GM18909 (cell line): ENCODE measurements at regions not wholly inside any gene's neighbourhood (a gene's known extent, or its start where the extent isn't known, plus 50 kb on each side); places are given as distances from the start of the nearest gene placed in this dataset.
"Not testable (repeated sequence)": the region's sequence is repeated elsewhere in the genome, so short reads cannot be mapped to it uniquely, and the experiment has no call there.

ENCODE experiments used
- ATAC-seq: cut with Tn5 transposase; IDR thresholded peaks from one replicate; pipeline ENCODE4 v1.9.1; 2021; ENCODE audit warnings: mild to moderate bottlenecking; ENCODE audit not compliant: unreplicated experiment, poor library complexity

DNA sequence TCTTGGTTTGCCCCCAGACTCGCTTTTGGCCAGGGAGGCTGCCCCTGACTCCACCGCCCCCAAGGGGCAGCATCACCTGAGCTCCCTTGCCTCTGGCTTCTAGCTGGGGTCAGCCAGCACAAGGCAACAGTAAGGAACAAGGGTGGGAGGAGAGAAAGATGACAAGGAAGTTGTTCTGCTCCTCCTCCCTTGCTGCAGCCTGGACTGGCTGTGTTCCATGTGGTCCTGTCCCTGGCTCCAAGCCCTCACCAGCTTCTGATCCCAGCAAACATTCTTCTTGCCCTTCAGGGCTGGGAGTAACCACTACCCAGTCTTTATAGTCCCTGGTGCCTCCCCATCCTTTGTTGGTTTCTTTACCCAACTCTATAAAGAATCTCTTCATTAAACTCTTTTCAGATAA is 100.3 kb upstream of the SPIN1 start:
- ATAC-seq, result no peak

DNA sequence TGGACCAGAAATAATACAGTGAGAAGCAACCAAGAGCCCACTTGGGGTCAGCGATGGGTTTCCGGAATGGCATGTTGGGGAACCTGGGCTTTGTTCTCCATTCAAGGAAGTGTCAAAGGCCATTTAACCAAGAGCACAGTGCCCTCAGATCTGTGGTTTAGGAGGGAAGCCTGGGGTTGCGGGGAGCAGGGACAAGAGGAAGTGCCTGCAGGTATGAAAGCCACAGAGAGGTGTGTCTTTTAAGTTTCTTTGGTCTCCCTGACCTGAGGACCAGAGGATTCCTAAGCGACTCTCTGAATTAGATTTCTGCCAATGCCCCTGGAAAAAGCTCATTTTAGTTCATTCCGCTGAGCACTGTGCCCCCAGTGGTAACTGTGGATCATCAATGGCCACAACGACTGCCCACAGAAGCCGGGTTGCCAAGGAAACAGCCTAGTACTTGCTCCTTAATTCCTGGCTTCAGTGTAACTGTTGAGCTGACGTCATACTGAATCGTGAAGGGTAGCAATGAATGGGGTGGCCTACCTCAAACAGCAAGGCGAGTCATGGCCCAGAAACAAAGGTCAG is 107.3 kb upstream of the SPIN1 start:
- ATAC-seq, result no peak

DNA sequence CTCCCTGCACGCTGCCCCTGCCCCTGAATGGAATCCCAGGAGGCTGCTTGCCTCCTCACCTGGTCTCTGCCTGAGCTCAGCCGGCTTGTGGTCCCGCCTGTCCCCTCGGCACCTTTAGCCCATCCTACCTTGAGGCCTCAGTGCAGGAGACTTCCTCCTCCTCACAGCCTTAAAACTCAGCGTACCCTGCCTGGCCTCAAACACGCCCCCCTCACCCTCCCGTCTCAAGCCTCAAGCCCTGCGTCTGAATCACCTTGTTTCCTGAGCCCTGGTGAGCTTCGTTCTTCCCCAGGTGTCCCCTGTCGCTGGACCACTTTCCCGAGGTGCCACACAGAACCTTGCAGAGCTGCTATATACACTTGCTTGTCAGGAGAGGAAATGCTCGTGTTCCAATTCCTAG is 110.2 kb upstream of the SPIN1 start:
- ATAC-seq, result no peak

DNA sequence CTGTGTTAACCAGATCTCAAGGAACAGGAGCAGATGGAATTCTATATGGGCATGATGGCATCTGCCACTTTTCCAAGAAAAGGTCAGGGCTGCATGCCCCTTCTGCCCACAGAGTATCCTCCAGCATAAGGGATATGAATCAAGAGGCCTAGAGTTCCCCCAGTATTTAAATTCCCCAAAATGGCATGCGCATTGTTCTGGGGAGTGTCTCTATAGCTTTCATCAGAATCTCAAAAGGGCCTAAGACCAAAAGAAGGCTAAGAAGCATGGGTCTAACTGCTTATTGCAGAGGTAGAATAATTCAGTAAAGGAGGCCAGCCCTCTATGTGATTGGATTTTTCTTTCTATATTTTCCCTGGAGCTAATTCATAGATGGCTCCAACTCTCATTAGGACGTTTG is 114.2 kb upstream of the SPIN1 start:
- no peak for ATAC-seq

DNA sequence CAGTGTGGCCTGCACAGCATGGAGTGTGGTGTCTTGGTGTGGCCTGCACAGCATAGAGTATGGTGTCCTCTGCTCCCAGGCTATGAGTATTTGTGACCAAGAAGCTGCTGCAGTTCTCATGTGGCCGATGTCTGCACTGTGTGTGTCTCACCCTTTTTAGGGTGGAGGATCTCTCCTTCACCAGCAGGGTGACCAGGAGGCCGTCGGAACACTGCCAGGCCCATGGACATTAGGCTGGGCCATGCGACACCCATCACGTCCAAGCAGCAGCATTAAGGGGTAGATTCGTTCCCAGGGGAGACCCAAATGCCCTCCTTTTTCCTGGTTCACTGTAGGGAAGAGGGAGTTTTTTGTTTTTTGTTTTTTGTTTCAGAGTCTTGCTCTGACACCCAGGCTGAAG is 115.3 kb upstream of the SPIN1 start:
- no peak for ATAC-seq

DNA sequence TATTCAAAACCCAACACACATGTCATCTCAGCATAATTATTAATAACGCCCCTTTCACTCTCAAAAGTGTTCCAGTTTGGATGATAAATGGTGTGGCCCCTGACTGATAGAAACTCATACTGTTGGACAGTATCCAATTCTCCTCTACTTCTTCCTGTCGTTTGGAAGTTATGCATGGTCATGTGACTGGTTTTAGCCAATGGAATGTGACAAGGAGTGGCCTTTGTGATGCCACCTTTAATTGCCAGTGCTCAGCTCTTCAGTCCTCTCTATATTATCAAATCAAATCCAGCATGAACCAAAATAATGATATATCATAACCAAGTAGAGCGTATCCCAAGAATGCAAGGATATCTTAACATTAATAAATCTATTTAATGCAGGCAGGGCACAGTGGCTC is 117.8 kb upstream of the SPIN1 start:
- ATAC-seq, result no peak

DNA sequence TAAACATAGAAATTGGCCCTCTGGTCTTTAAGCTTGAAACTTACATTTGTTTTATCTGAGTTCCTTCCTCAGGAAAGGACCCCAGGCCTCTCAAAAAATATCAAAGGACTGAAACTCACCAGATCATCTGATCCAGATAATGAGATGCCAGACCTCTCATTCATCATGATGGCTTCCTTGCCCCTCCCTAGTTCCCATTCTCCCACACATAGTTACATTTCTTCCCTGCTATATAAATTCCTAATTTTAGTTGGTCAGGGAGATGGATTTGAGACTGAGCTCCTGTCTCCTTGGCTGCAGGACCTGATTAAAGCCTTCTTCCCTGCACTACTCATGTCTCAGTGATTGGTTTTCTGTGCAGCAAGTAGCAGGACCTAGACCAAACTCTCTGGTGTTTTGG is 119.4 kb upstream of the SPIN1 start:
- no peak for ATAC-seq

DNA sequence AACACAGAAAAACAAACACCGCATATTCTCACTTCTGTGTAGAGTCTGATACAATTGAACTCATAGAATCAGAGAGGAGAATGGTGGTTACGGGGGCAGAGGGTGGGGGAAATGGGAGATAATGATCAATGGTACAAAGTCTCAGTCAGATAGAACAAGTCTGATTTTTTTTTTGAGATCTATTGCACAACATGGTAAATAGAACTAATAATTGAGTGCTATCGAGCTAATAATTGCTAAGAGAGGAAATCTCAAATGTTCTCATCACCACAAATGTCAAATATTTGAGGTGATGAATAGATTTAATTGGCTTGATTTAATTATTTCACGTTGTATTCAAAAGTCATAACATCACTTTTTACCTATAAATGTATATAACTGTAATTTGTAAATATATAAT is 121.0 kb upstream of the SPIN1 start:
- ATAC-seq, result no peak

DNA sequence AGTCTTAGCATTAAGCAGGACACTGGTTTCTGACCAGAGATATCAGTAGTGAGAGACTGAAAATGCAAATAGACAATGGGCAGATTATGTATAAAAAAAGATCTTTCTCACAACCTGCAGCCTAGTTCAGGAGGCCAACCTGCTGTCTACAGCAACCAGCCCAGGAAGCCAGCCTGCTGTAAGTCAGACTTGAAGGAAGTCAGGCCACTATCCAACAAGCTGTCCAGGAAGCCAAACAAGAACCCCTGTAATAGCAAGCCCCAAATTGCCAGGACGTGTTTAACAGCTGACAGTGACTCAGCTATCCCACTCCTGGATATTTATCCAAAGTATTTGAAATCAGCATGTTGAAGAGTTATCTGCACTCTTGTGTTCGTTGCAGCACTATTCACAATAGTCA is 121.8 kb upstream of the SPIN1 start:
- ATAC-seq, result no peak

DNA sequence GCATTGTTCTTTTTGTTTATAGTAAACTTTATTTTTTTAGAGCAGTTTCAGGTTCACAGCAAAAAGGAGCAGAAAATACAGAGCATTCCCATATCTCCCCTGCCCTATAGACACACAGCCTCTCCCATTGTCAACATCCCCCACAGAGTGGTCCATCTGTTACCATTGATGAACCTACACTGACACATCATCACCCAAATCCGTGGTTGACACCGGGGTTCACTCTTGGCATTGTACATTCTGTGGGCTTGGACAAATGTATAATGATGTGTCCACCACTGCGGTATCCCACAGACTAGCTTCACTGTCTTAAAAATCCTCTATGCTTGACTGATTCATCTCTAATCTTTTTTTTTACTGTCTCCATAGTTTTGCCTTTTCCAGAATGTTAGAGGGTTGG is 120.7 kb upstream of the SPATA31C2 start:
- no peak for ATAC-seq

DNA sequence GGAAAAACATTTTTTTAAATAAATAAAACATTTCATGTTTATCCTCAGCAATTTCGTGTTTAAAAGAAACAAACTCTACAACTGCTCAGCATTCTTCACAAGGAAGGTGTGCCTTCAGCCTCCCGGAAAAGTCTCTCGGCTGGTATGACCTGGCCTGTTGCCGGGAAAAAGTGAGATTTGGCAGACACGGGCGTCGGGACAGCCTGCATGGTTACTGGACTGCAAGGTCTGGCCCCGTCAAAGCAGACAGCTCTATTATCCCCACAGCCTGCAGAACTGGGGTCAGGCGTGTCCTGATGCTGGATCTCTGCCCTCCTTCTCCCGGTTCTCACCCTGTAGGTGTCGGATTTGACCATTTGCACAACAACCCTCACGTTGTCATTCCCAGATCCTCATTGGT is 120.3 kb upstream of the SPATA31C2 start:
- no peak for ATAC-seq

DNA sequence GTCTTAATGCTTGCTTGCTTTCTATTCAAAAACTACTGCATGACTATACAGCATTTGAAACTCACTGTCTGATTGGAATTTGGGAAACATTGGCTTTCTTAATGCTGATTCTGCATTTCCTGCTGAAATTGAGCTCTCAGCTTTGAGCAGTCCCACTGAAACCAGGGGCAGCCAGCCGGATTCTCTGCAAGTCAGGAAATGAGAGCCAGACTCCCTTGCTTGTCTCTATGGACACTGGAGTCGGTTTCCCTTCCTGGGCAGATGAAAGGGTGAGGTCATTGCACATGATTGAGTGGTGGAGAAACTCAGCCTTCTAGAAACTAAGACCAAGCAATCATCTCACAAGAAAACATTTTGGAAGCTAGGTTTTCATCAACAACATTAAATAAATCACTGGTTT is 119.7 kb upstream of the SPATA31C2 start:
- ATAC-seq, result no peak

DNA sequence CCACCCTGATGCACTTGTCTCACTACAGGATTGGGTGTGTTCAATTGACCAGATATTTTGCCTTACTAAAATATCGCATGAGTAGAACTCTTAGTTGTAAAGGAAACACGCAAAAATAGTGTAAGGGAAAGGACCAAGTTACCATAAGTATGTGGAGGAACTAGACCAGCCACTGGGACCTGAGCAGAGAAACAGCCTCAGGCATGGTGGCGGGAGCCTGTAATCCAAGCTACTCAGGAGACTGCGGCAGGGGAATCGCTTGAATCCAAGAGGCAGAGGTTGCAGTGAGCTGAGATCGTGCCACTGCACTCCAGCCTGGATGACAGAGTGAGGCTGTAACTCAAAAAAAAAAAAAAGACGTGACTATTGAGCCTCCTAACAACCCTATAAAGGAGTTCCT is 117.9 kb upstream of the SPATA31C2 start:
- ATAC-seq, result no peak

DNA sequence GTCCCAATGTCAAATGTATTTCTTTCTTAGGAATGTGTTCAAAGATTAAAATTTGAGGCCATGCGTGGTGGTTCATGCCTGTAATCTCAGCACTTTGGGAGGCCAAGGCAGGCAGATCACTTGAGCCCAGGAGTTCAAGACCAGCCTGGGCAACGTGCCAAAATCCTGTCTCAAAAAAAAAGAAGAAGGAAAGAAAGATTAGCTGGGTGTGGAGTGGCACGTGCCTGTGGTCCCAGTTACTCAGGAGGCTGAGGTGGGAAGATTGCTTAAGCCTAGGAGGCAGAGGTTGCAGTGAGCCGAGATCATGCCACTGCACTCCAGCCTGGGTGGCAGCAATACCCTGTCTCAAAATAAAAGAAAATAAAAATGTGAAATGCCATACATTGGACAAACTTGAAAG is 117.5 kb upstream of the SPATA31C2 start:
- ATAC-seq, result not testable (repeated sequence)

DNA sequence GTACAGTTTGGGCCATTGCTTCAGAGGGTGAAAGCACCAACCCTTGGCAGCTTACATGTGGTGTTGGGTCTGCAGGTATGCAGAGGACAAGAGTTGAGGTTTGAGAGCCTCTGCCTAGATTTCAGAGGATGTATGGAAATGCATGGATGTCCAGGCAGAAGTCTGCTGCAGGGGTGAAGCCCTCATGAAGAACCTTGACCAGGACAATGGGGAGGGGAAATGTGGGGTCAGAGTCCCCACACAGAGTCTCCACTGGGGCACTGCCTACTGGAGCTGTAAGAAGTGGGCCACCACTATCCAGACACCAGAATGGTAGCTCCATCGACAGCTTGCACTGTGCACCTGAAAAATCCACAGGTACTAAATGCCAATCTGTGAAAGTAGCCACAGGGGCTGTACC is 113.6 kb upstream of the SPATA31C2 start:
- no peak for ATAC-seq

DNA sequence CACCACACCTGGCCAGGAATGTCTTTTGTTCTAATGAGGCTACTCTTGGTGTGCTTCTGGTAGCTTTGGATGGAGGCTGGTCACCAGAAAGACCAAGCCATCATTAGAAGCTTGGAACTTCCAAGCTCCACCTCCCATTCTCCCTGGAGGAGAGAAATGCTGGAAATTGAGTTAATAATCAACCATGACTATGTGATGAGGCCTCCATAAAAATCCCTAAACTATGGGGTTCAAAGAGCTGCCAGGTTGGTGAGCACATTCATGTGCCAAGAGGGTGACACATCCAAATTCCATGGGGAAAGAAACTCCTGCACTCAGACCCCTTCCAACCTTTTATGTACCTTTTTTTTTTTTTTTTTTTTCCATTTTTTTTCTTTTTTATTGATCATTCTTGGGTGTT is 105.5 kb upstream of the SPATA31C2 start:
- ATAC-seq, result no peak

DNA sequence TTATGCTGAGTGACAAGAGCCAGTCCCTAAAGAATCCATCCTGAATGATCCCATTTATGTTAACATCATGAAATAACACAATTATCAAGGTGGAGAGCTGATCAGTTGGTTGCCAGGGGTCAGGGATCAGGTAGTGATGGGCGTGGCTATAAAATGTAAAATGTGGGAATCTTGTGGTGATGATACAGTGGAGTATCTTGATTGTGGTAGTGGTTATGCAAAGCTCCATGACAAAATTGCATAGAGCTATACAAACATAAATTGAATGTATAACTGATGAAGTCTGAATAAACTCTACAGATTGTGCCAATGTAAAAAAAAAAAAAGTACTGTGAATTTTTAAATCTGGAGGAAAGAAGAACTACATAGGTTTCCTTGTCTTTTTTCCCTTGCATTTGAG is 104.6 kb upstream of the SPATA31C2 start:
- ATAC-seq, result no peak

DNA sequence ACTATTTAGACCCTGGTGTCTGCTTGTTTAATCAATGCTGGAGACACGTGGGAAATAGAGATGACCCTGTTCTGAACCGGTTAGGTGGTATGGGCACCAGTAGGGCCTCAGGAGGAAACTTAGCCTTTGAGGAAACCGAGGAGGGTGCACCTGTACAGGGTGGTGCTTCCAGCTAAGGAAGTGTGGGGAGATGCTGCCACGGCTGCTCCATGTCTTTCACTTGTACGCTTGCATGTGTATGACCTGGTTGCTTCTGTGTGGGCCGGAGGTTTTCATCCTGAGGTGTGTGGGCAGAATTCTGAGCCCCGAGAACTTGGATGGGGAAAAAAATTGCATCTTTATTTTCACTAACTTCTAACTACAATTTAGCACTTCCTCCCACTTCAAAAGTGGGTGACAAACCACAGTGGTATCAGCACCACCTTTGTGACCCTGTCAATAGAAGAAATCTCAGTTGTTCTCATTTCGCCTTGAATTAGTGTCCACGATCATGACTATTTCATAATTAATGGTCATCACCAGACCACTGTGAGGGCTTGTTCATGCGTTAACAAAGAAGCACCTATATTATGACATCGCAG is 99.8 kb upstream of the SPATA31C2 start:
- no peak for ATAC-seq

DNA sequence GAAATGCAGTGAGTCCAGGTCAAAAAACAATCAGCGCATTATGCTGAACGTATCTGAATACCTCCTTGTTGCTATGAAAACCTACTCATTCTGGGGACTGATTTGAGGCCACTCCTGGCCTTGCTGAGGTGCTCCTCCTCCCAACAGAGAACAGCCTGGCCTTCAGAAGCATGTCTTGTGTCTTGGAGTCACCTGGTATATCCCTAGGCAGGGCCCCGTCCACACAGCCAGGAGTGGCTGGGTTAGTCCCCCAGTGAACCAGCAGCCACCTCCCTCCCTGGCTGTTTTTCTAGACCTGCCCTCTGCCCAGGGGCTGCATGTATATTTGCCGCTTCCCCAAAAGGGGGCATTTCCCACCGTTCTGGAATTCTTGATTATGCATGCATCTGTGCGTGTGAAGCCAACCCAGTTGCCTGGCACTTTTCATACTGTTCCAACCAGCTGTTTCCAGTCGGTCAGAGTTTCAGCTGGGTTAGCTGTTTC is 99.2 kb upstream of the SPATA31C2 start:
- ATAC-seq, result no peak

DNA sequence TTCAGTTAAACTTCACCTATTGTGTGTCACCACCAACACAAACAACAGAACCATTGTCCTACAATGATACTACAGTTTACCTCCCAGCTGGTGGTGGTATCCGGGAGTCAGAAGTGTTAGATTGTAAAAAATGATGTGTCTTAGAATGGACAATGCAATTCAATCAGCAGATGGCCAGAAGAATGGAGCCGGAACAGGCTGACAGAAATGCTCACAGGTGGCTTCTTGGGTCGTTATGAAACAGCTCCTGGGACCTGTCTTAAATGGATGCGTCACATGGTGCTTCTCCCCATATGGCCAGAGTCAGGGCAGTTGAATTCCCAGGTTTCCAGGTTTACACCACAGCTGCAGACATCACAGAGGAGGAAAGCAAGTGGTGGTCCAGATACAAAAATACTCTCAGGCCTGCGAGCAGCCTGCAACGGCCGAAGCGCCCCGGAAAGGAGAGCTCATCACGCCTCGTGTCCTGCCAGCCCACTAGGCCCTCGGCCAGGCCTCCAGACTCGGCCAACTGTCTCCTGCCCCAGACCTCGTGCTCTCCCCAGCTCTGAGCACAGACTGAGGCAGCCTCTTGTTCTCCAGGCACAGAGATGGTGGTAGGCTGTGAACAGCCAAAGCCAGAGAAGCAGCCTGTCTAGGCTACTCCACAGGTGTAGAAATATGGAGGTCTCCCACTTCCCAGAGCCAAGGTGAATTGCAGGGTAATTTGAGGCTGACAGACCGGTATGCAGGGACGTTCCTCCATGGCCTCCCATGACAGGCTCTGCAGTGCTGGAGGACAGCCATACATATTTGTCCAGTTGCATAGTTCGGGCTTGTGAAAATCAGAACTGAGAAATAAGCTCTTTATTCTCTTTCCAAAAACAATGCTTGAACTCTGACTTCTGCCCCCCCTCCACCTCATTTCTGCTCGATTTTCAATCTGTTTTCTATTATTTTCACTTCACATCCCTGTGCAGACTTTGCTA is 98.5 kb upstream of the SPATA31C2 start:
- no peak for ATAC-seq

DNA sequence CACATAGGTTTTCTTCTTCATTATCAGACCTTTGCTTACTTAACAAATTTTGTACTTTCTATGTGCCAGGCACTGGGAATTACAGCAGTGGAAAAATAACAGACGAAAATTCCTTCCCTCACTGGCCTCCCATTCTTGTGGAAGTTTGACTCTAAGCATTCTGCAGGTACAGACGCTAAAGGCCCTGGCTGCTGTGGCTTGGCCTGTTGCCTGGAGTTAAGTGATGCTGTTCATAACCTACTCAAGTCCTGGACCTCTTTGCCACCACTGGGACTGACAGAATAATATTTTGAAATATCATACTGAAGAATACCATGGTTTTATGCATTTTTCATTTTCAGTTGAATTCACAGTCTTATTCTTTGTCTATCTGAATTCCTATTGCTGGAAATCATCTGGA is 97.3 kb upstream of the SPATA31C2 start:
- ATAC-seq, result no peak

DNA sequence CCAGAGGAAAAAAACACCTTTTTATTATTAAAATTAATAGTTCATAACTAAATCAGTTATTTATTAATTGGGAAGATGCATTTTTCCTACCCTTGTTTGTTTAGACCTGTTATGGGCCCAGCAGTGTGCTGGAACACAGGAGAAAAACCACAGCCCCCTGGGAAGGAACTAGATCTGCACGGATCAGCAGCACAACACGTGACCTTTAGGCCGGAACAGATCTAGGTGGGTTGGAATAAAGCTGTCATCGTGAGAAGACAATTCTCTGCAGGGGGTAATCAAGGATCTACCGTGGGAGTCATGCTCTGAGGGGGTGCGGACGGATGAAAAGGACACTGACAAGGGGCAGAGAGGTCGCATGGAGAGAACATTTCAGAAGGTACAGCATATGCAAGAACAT is 95.8 kb upstream of the SPATA31C2 start:
- ATAC-seq, result no peak
